NT2/D1 (cell line): ENCODE measurements at regions not wholly inside any gene's neighbourhood (a gene's known extent, or its start where the extent isn't known, plus 50 kb on each side); places are given as distances from the start of the nearest gene placed in this dataset.
"Not testable (repeated sequence)": the region's sequence is repeated elsewhere in the genome, so short reads cannot be mapped to it uniquely, and the experiment has no call there.

Experiments used
- DNase-seq: peaks from one replicate; pipeline ENCODE4 v3.0.0-alpha.2; 2011; ENCODE audit warnings: low read depth, low spot score
- H3K27me3 ChIP-seq: 2 replicates; pipeline ENCODE4 v1.6.0; 2011; ENCODE audit warnings: mild to moderate bottlenecking; ENCODE audit not compliant: insufficient read length, insufficient read depth
- H3K36me3 ChIP-seq: 2 replicates; pipeline ENCODE4 v1.6.1; 2011; ENCODE audit warnings: mild to moderate bottlenecking, low read length, mixed read lengths; ENCODE audit not compliant: insufficient read depth, insufficient read length
- H3K4me1 ChIP-seq: 2 replicates; pipeline ENCODE4 v1.5.1; 2011; ENCODE audit not compliant: insufficient read depth, insufficient read length
- H3K4me3 ChIP-seq: 2 replicates; pipeline ENCODE4 v1.5.1; 2011; ENCODE audit warnings: low read depth; ENCODE audit not compliant: insufficient read length
- H3K9ac ChIP-seq: 2 replicates; pipeline ENCODE4 v1.6.0; 2011; ENCODE audit warnings: low read depth; ENCODE audit not compliant: insufficient read length
- H3K9me3 ChIP-seq: 2 replicates; pipeline ENCODE4 v1.5.1; 2011; ENCODE audit warnings: mild to moderate bottlenecking, low read length; ENCODE audit not compliant: insufficient read depth
- SUZ12 ChIP-seq: IDR thresholded peaks from 2 replicates; pipeline ENCODE4 v1.6.1; 2011; ENCODE audit not compliant: insufficient read length, insufficient read depth; ENCODE audit errors: extremely low read depth
- YY1 ChIP-seq: IDR thresholded peaks from 2 replicates; pipeline ENCODE4 v1.6.1; 2011; ENCODE audit not compliant: insufficient read length, insufficient read depth
- ZNF274 ChIP-seq: IDR thresholded peaks from 2 replicates; pipeline ENCODE4 v1.6.1; 2011; ENCODE audit warnings: mild to moderate bottlenecking, low read depth, low read length

GRCh38 chr12:33251548-33251947 lies 188.1 kb downstream of the SYT10 start:
- Histone ChIP-seq H3K9ac (no peak overlapping the region), H3K9me3 (no peaks in the 10 kb centered on the region), H3K4me3 (no peak overlapping the region), H3K27me3 (no peaks in the 10 kb centered on the region), H3K4me1 (no peaks in the 10 kb centered on the region), H3K36me3 (no peaks in the 10 kb centered on the region)
- no peak for TF ChIP-seq YY1
- no peak for TF ChIP-seq ZNF274
- TF ChIP-seq SUZ12: no peak
- no peak for DNase-seq

GRCh38 chr12:33248364-33248763 lies 191.3 kb downstream of the SYT10 start:
- Histone ChIP-seq H3K9ac (no peak overlapping the region), H3K4me3 (no peak overlapping the region), H3K27me3 (no peaks in the 10 kb centered on the region), H3K36me3 (no peaks in the 10 kb centered on the region), H3K9me3 (no peaks in the 10 kb centered on the region), H3K4me1 (no peaks in the 10 kb centered on the region)
- TF ChIP-seq YY1 (no peak), ZNF274 (no peak), SUZ12 (no peak)
- no peak for DNase-seq

- H3K9ac ChIP-seq: no peak overlapping the region
- no peaks in the 10 kb centered on the region for H3K9me3 ChIP-seq
- H3K36me3 ChIP-seq: no peaks in the 10 kb centered on the region
- no peak overlapping the region for H3K4me3 ChIP-seq
- TF ChIP-seq YY1 (no peak), SUZ12 (no peak), ZNF274 (no peak)
- H3K27me3 ChIP-seq: no peaks in the 10 kb centered on the region
- no peak for DNase-seq
- H3K4me1 ChIP-seq: no peaks in the 10 kb centered on the region
Measured at GRCh38 chr12:33247625-33248024, 192.0 kb downstream of the SYT10 start.

- Histone ChIP-seq H3K27me3 (no peaks in the 10 kb centered on the region), H3K9ac (no peak overlapping the region), H3K4me1 (no peaks in the 10 kb centered on the region), H3K36me3 (no peaks in the 10 kb centered on the region), H3K4me3 (no peak overlapping the region), H3K9me3 (no peaks in the 10 kb centered on the region)
- TF ChIP-seq YY1 (no peak), ZNF274 (no peak)
- no peak for DNase-seq
Measured at GRCh38 chr12:33245434-33245833, 194.2 kb downstream of the SYT10 start.

- no peak for DNase-seq
- H3K9ac ChIP-seq: no peak overlapping the region
- no peaks in the 10 kb centered on the region for H3K4me1 ChIP-seq
- peaks cover 16% of the 10 kb centered on the region for H3K9me3 ChIP-seq
- H3K36me3 ChIP-seq: no peaks in the 10 kb centered on the region
- no peaks in the 10 kb centered on the region for H3K27me3 ChIP-seq
- no peak for TF ChIP-seq SUZ12
- no peak for TF ChIP-seq ZNF274
- no peak for TF ChIP-seq YY1
- H3K4me3 ChIP-seq: no peak overlapping the region
Measured at GRCh38 chr12:33226671-33227070, 212.9 kb downstream of the SYT10 start.

GRCh38 chr12:33223956-33224355 lies 215.7 kb downstream of the SYT10 start:
- no peak for DNase-seq
- Histone ChIP-seq H3K9ac (no peak overlapping the region), H3K4me1 (no peaks in the 10 kb centered on the region), H3K4me3 (no peak overlapping the region), H3K9me3 (peaks cover 16% of the 10 kb centered on the region), H3K27me3 (no peaks in the 10 kb centered on the region), H3K36me3 (no peaks in the 10 kb centered on the region)
- TF ChIP-seq YY1 (no peak), ZNF274 (no peak), SUZ12 (no peak)

GRCh38 chr12:33222357-33222756 lies 217.3 kb downstream of the SYT10 start:
- H3K4me3 ChIP-seq: no peak overlapping the region

GRCh38 chr12:33205981-33206380 lies 233.6 kb downstream of the SYT10 start:
- Histone ChIP-seq H3K27me3 (no peaks in the 10 kb centered on the region), H3K36me3 (no peaks in the 10 kb centered on the region), H3K4me3 (no peak overlapping the region), H3K4me1 (no peaks in the 10 kb centered on the region), H3K9me3 (peaks cover 3% of the 10 kb centered on the region; the same call in 1 of the 2 replicates), H3K9ac (no peak overlapping the region)
- no peak for DNase-seq
- TF ChIP-seq YY1 (no peak), ZNF274 (no peak), SUZ12 (no peak)

More at GRCh38 chr12:33222357-33222756, 217.3 kb downstream of the SYT10 start:
- peaks cover 13% of the 10 kb centered on the region for H3K9me3 ChIP-seq
- H3K9ac ChIP-seq: no peak overlapping the region
- no peaks in the 10 kb centered on the region for H3K4me1 ChIP-seq
- TF ChIP-seq ZNF274: no peak
- TF ChIP-seq SUZ12: no peak
- no peak for TF ChIP-seq YY1
- no peaks in the 10 kb centered on the region for H3K27me3 ChIP-seq
- H3K36me3 ChIP-seq: no peaks in the 10 kb centered on the region
- no peak for DNase-seq

- H3K4me3 ChIP-seq, H3K36me3 ChIP-seq, H3K4me1 ChIP-seq, H3K27me3 ChIP-seq, DNase-seq, H3K9me3 ChIP-seq, H3K9ac ChIP-seq: not testable (repeated sequence)
Measured at GRCh38 chr12:33194389-33194788, 245.2 kb downstream of the SYT10 start.
